SK-N-SH treated with all-trans-retinoic acid at 6 μM for 48 hours (cell line): ENCODE measurements at regions not wholly inside any gene's neighbourhood (a gene's known extent, or its start where the extent isn't known, plus 50 kb on each side); places are given as distances from the start of the nearest gene placed in this dataset.

Source experiments
- ATAC-seq: fragments of 200-7000 bp; cut with Tn5 transposase; 3 replicates; pipeline ENCODE4 v1.9.1; 2020; ENCODE audit warnings: mild to moderate bottlenecking, moderate library complexity
- BACH2 ChIP-seq: fragments of 250-450 bp; sonication (Bioruptor Pico); IDR thresholded peaks from 2 replicates; pipeline ENCODE4 v1.9.0; 2021; ENCODE audit warnings: mild to moderate bottlenecking, borderline replicate concordance
- CREB5 ChIP-seq: fragments of 250-450 bp; sonication (Bioruptor Pico); IDR thresholded peaks from 2 replicates; pipeline ENCODE4 v1.5.1; 2020; ENCODE audit warnings: low read depth, mild to moderate bottlenecking, moderate library complexity
- CSDC2 ChIP-seq: fragments of 250-450 bp; sonication (Bioruptor Pico); IDR thresholded peaks from 2 replicates; pipeline ENCODE4 v1.5.0; 2020; ENCODE audit warnings: mild to moderate bottlenecking, moderate library complexity
- CSRNP3 ChIP-seq: fragments of 250-450 bp; sonication (Bioruptor Pico); IDR thresholded peaks from 2 replicates; pipeline ENCODE4 v1.5.1; 2021; ENCODE audit warnings: mild to moderate bottlenecking, moderate library complexity
- ESRRG ChIP-seq: fragments of 250-450 bp; sonication (Bioruptor Pico); IDR thresholded peaks from 2 replicates; pipeline ENCODE4 v1.6.1; 2021; ENCODE audit warnings: mild to moderate bottlenecking
- GLIS3 ChIP-seq: fragments of 250-450 bp; sonication (Bioruptor Pico); IDR thresholded peaks from 2 replicates; pipeline ENCODE4 v1.5.0; 2020; ENCODE audit warnings: mild to moderate bottlenecking, moderate library complexity
- ISL1 ChIP-seq: fragments of 250-450 bp; sonication (Bioruptor Pico); IDR thresholded peaks from 2 replicates; pipeline ENCODE4 v2.1.2; 2022; ENCODE audit warnings: mild to moderate bottlenecking, moderate library complexity
- OSR1 ChIP-seq: fragments of 250-450 bp; sonication (Bioruptor Pico); IDR thresholded peaks from 2 replicates; pipeline ENCODE4 v1.8.0; 2022; ENCODE audit warnings: moderate library complexity, mild to moderate bottlenecking, inconsistent platforms
- PATZ1 ChIP-seq: fragments of 250-450 bp; sonication (Bioruptor Pico); IDR thresholded peaks from 2 replicates; pipeline ENCODE4 v1.8.0; 2020; ENCODE audit warnings: mild to moderate bottlenecking, moderate library complexity, borderline replicate concordance
- PPARA ChIP-seq: fragments of 250-450 bp; sonication (Bioruptor Pico); IDR thresholded peaks from 2 replicates; pipeline ENCODE4 v1.5.0; 2020; ENCODE audit warnings: mild to moderate bottlenecking, borderline replicate concordance
- RARB ChIP-seq: fragments of 250-450 bp; sonication (Bioruptor Pico); IDR thresholded peaks from 2 replicates; pipeline ENCODE4 v1.8.0; 2021; ENCODE audit warnings: mild to moderate bottlenecking, moderate library complexity
- SNAI2 ChIP-seq: fragments of 250-450 bp; sonication (Bioruptor Pico); IDR thresholded peaks from 2 replicates; pipeline ENCODE4 v1.5.0; 2020; ENCODE audit warnings: mild to moderate bottlenecking, moderate library complexity
- TCF4 ChIP-seq: fragments of 250-450 bp; sonication (Bioruptor Pico); IDR thresholded peaks from 2 replicates; pipeline ENCODE4 v1.8.0; 2021; ENCODE audit warnings: mild to moderate bottlenecking, moderate library complexity, borderline replicate concordance
- TOX ChIP-seq: fragments of 250-450 bp; sonication (Bioruptor Pico); IDR thresholded peaks from 2 replicates; pipeline ENCODE4 v1.8.0; 2021; ENCODE audit warnings: mild to moderate bottlenecking, moderate library complexity, borderline replicate concordance
- TSHZ2 ChIP-seq: fragments of 250-450 bp; sonication (Bioruptor Pico); IDR thresholded peaks from 2 replicates; pipeline ENCODE4 v1.5.0; 2020; ENCODE audit warnings: mild to moderate bottlenecking, moderate library complexity
- ZC3H10 ChIP-seq: fragments of 250-450 bp; sonication (Bioruptor Pico); IDR thresholded peaks from 2 replicates; pipeline ENCODE4 v1.5.1; 2021; ENCODE audit warnings: mild to moderate bottlenecking, moderate library complexity
- ZFP3 ChIP-seq: fragments of 250-450 bp; sonication (Bioruptor Pico); IDR thresholded peaks from 2 replicates; pipeline ENCODE4 v1.5.0; 2020; ENCODE audit warnings: mild to moderate bottlenecking, moderate library complexity
- ZFP30 ChIP-seq: fragments of 450-650 bp; formaldehyde crosslinking; IDR thresholded peaks from 2 replicates; pipeline ENCODE4 v1.5.0; 2022; ENCODE audit warnings: mild to moderate bottlenecking, moderate library complexity
- ZNF565 ChIP-seq: fragments of 450-650 bp; formaldehyde crosslinking; conservative IDR thresholded peaks from 2 replicates; pipeline ENCODE4 v1.5.0; 2020; ENCODE audit warnings: low read depth, mild to moderate bottlenecking, moderate library complexity
- ZNF70 ChIP-seq: fragments of 450-650 bp; formaldehyde crosslinking; IDR thresholded peaks from 2 replicates; pipeline ENCODE4 v1.5.0; 2020; ENCODE audit warnings: mild to moderate bottlenecking, moderate library complexity
- ZNF8 ChIP-seq: fragments of 450-650 bp; formaldehyde crosslinking; IDR thresholded peaks from 2 replicates; pipeline ENCODE4 v1.5.0; 2020; ENCODE audit warnings: mild to moderate bottlenecking, moderate library complexity

DNA sequence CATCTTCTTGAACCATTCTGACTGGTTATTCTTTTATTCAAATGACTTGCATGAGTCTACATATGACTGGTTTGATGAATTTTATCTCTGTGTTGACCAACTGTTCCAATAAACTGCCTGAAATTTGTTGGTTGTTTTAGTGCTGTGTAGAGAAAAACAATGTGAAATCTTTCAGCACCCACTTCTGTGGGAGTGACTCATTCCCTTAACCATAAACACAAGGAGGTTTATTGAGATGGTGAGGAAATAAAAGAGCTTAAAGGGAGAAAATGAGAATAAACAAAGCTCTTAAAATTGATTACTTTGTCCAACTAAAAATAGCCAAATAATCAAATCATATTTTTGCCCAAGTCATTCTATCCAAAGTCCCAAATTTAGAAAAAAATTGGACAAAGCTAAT, 341.1 kb downstream of the TGFB2 start:
- ATAC-seq = no peak
- TF ChIP-seq ZNF8 (CRISPR knock-in tag) = no peak
- no peak for TF ChIP-seq ZNF565
- TF ChIP-seq TOX (CRISPR knock-in tag) = no peak
- no peak for TF ChIP-seq ESRRG (CRISPR knock-in tag)
- no peak for TF ChIP-seq CSRNP3
- no peak for TF ChIP-seq RARB (CRISPR knock-in tag)
- 0 out of 2 replicates have a peak, but pooled peaks have one; percentile 3 for TF ChIP-seq ZC3H10 (CRISPR knock-in tag)

DNA sequence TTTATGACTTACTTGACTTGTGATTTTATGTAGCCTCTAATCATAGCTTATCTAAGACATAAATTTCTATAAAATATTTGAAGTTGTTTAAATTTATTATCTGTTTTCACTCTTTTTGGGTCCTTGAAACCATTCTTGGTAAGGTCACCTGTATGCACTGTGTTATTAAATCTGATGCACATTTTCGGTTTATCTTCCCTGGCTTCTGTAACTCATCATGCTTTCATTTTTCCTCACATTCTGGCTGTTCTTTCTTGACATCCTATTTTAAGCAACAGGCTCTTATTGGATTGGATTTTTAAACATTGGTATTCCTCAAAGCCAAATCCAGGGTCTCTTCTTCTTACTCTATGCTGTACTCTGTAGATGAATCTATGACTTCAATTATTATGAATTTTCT, 341.6 kb downstream of the TGFB2 start:
- no peak for ATAC-seq
- no peak for TF ChIP-seq TCF4
- no peak for TF ChIP-seq ZC3H10 (CRISPR knock-in tag)
- TF ChIP-seq SNAI2 (CRISPR knock-in tag) = no peak
- TF ChIP-seq ZFP3 (CRISPR knock-in tag) = no peak
- no peak for TF ChIP-seq RARB (CRISPR knock-in tag)
- no peak for TF ChIP-seq ZNF565
- no peak for TF ChIP-seq OSR1
- TF ChIP-seq ISL1 (CRISPR knock-in tag) = no peak
- no peak for TF ChIP-seq ZNF70 (CRISPR knock-in tag)
- no peak for TF ChIP-seq BACH2 (CRISPR knock-in tag)

DNA sequence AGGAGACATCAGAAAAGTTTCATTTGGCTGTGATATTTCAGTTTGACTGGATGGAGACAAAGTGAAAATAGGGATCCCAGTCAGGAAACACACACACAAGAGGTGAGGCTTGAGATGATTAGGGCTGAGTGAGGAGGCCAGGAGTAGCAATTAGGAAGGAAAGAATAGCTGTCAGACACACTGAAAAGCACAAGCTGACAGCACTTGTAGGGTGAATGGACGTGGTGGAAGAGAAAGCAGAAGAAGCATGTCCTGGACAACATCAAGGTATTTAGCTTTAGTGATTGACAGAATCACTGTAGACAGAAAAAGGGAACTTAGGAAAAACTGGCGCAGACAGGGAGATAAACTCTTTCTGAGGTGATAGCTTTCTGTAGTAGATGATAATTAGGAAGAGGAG, 347.7 kb downstream of the TGFB2 start:
- no peak for ATAC-seq
- TF ChIP-seq SNAI2 (CRISPR knock-in tag) (no peak), PATZ1 (CRISPR knock-in tag) (no peak), ZNF565 (no peak), ZNF70 (CRISPR knock-in tag) (no peak), CSDC2 (CRISPR knock-in tag) (no peak), ZFP30 (no peak), TOX (CRISPR knock-in tag) (no peak), ZNF8 (CRISPR knock-in tag) (no peak), ISL1 (CRISPR knock-in tag) (no peak)

GRCh38 chr1:218693599-218693998, 348.5 kb downstream of the TGFB2 start:
- ATAC-seq = no peak
- TF ChIP-seq CREB5 (CRISPR knock-in tag) = no peak
- no peak for TF ChIP-seq CSDC2 (CRISPR knock-in tag)
- TF ChIP-seq TOX (CRISPR knock-in tag) = no peak
- no peak for TF ChIP-seq ISL1 (CRISPR knock-in tag)
- TF ChIP-seq OSR1 = no peak
- TF ChIP-seq ZNF565 = no peak
- TF ChIP-seq CSRNP3 = no peak
- no peak for TF ChIP-seq ZC3H10 (CRISPR knock-in tag)
- TF ChIP-seq PATZ1 (CRISPR knock-in tag) = no peak
- TF ChIP-seq SNAI2 (CRISPR knock-in tag) = no peak
- no peak for TF ChIP-seq ZNF8 (CRISPR knock-in tag)

- ATAC-seq = no peak
- TF ChIP-seq ISL1 (CRISPR knock-in tag) = no peak
- TF ChIP-seq TSHZ2 (CRISPR knock-in tag) = no peak
- TF ChIP-seq TCF4 = no peak
- no peak for TF ChIP-seq GLIS3 (CRISPR knock-in tag)
- no peak for TF ChIP-seq ZNF8 (CRISPR knock-in tag)
- no peak for TF ChIP-seq ZFP30
- TF ChIP-seq PPARA (CRISPR knock-in tag) = no peak
- TF ChIP-seq PATZ1 (CRISPR knock-in tag) = no peak
- no peak for TF ChIP-seq OSR1
- TF ChIP-seq, all 23 proteins: peak for 0
These were observed 348.9 kb downstream of the TGFB2 start for GRCh38 chr1:218694085-218694484.
